GM23338 (cell line): ENCODE measurements at regions not wholly inside any gene's neighbourhood (a gene's known extent, or its start where the extent isn't known, plus 50 kb on each side); places are given as distances from the start of the nearest gene placed in this dataset.
A peak's percentile ranks its signal among the peaks of the same experiment; 100 is the strongest.
"Not testable (repeated sequence)": the region's sequence is repeated elsewhere in the genome, so short reads cannot be mapped to it uniquely, and the experiment has no call there.

Experiments used
- ATAC-seq: fragments of 200-7000 bp; cut with Tn5 transposase; 3 replicates; pipeline ENCODE4 v1.9.1; 2020
- DNase-seq: peaks from one replicate; pipeline ENCODE4 v3.0.0-alpha.2; 2015; ENCODE audit warnings: low spot score
- H2AFZ ChIP-seq: fragments of 200-600 bp; sonication (generic); 2 replicates; pipeline ENCODE4 v1.8.0; 2016; ENCODE audit warnings: antibody characterized with exemption, mild to moderate bottlenecking, moderate library complexity
- H3F3A ChIP-seq: fragments of 200-600 bp; sonication (generic); replicated peaks from 2 replicates; pipeline ENCODE4 v1.8.0; 2017; ENCODE audit warnings: antibody characterized with exemption, mixed run types, low read depth
- H3K27ac ChIP-seq: fragments of 200-600 bp; sonication (generic); 2 replicates; pipeline ENCODE4 v1.6.1; 2016; ENCODE audit warnings: low read depth
- H3K27me3 ChIP-seq: fragments of 200-600 bp; sonication (generic); 2 replicates; pipeline ENCODE4 v1.8.0; 2016; ENCODE audit warnings: mild to moderate bottlenecking, mixed run types, moderate library complexity; ENCODE audit not compliant: insufficient read depth
- H3K36me3 ChIP-seq: fragments of 200-600 bp; sonication (generic); 2 replicates; pipeline ENCODE4 v1.8.0; 2016; ENCODE audit warnings: mild to moderate bottlenecking; ENCODE audit not compliant: insufficient read depth
- H3K4me1 ChIP-seq: fragments of 200-600 bp; sonication (generic); 2 replicates; pipeline ENCODE4 v1.8.0; 2016; ENCODE audit warnings: mild to moderate bottlenecking, moderate library complexity; ENCODE audit not compliant: insufficient read depth
- H3K4me2 ChIP-seq: fragments of 200-600 bp; sonication (generic); 2 replicates; pipeline ENCODE4 v1.7.1; 2017; ENCODE audit warnings: mixed run types
- H3K4me3 ChIP-seq: fragments of 200-600 bp; sonication (generic); 2 replicates; pipeline ENCODE4 v1.6.1; 2016; ENCODE audit warnings: mixed run types
- H3K79me2 ChIP-seq: fragments of 200-600 bp; sonication (generic); replicated peaks from 2 replicates; pipeline ENCODE4 v1.8.0; 2017; ENCODE audit warnings: mild to moderate bottlenecking; ENCODE audit not compliant: insufficient read depth
- H3K9me2 ChIP-seq: fragments of 200-600 bp; sonication (generic); 2 replicates; pipeline ENCODE4 v1.8.0; 2017; ENCODE audit not compliant: insufficient read depth
- H4K20me1 ChIP-seq: fragments of 200-600 bp; sonication (generic); replicated peaks from 2 replicates; pipeline ENCODE4 v1.8.0; 2017; ENCODE audit warnings: mild to moderate bottlenecking; ENCODE audit not compliant: insufficient read depth
- H3K27ac Mint-ChIP-seq: 2 replicates; pipeline ENCODE4 v1.8.0; 2020; ENCODE audit warnings: inconsistent platforms, mild to moderate bottlenecking, moderate library complexity, mixed read lengths
- H3K27me3 Mint-ChIP-seq: 3 replicates; pipeline ENCODE4 v1.8.0; 2022; ENCODE audit warnings: low read depth, mild to moderate bottlenecking, moderate library complexity, mixed read lengths, inconsistent platforms; ENCODE audit not compliant: insufficient read depth, poor library complexity
- H3K36me3 Mint-ChIP-seq: 3 replicates; pipeline ENCODE4 v1.8.0; 2021; ENCODE audit warnings: low read depth, mild to moderate bottlenecking, inconsistent platforms, moderate library complexity, mixed read lengths
- H3K4me1 Mint-ChIP-seq: 3 replicates; pipeline ENCODE4 v1.8.0; 2020; ENCODE audit warnings: mild to moderate bottlenecking, inconsistent platforms, mixed read lengths
- H3K4me3 Mint-ChIP-seq: 3 replicates; pipeline ENCODE4 v1.8.0; 2021; ENCODE audit warnings: moderate library complexity, mild to moderate bottlenecking, inconsistent platforms, mixed read lengths
- H3K9me3 Mint-ChIP-seq: 3 replicates; pipeline ENCODE4 v1.8.0; 2020; ENCODE audit warnings: moderate library complexity, mild to moderate bottlenecking, inconsistent platforms, mixed read lengths
- POLR2AphosphoS5 ChIP-seq: IDR thresholded peaks from 2 replicates; pipeline ENCODE4 v1.6.1; 2016; ENCODE audit warnings: antibody characterized with exemption, low read depth
- ZNF114 ChIP-seq: fragments of 250-450 bp; sonication (Bioruptor Pico); IDR thresholded peaks from 2 replicates; pipeline ENCODE4 v1.5.0; 2020; ENCODE audit warnings: mild to moderate bottlenecking, moderate library complexity
- TF ChIP-seq, protein P1 (sequence below), 2 experiments: fragments of 200-600 bp in 1 of 2; sonication (generic) in 1 of 2; conservative IDR thresholded peaks; 2 replicates each; pipeline versions ENCODE4 v1.5.1 to v1.6.1; 2016 to 2017; ENCODE audit warnings: antibody characterized with exemption in 2 of 2, low read depth in 2 of 2, mild to moderate bottlenecking in 2 of 2, moderate library complexity in 1 of 2

DNA sequence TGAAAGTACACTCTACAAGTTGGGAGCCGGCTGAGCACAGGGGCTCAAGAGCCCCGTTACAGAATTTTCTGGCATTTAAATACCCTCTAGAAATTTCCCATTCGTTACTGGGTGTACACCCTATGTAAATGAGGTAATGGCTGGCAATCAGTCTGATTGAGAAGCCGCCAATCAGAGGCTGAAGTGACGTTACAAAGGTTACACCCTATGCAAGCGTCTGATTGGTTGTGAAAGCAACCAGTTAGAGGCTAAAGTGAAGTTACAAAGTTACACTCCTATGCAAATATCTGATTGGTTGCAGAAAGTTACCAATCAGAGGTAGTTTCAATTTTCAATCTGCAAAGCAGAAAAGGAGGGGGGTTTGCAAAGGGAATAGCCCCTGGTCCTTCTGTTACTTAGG lies 88.1 kb upstream of the LRPAP1 start:
- H3K36me3 Mint-ChIP-seq, H3K4me3 Mint-ChIP-seq, H3K4me3 ChIP-seq, DNase-seq, H3K27me3 Mint-ChIP-seq, H3K27ac ChIP-seq, H3K79me2 ChIP-seq, H3F3A ChIP-seq, H3K9me3 Mint-ChIP-seq, ATAC-seq, H3K27me3 ChIP-seq, H3K4me2 ChIP-seq, H2AFZ ChIP-seq, H4K20me1 ChIP-seq, H3K36me3 ChIP-seq, H3K4me1 ChIP-seq, H3K27ac Mint-ChIP-seq, H3K9me2 ChIP-seq: not testable (repeated sequence)
- peaks cover 16% of the 10 kb centered on the region for H3K4me1 Mint-ChIP-seq

DNA sequence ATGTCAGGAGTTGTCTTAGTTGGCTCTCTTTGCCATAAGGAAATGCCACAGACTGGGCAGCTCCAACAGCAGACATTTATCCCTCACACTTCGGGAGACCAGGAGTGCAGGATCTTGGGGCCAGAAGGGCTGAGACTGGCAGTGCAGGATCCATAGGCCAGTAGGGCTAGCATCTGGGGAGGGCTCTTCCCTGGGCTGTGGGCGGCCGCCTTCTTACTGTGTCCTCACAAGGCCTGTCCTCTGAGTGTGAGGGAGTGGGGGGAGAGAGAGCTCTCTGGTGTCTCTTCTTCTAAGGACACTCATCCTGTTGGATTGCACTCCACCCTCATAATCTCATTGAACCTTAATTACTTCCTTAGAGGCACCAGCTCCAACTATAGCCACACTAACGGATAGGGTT lies 87.5 kb upstream of the LRPAP1 start:
- H3K36me3 Mint-ChIP-seq, H3F3A ChIP-seq, H3K4me3 Mint-ChIP-seq, H4K20me1 ChIP-seq, H3K27ac Mint-ChIP-seq, H3K9me2 ChIP-seq, H3K4me3 ChIP-seq, H2AFZ ChIP-seq, H3K9me3 Mint-ChIP-seq, H3K79me2 ChIP-seq, DNase-seq, H3K4me2 ChIP-seq, H3K27me3 ChIP-seq, H3K36me3 ChIP-seq, H3K27me3 Mint-ChIP-seq, H3K27ac ChIP-seq, H3K4me1 ChIP-seq: not testable (repeated sequence)
- H3K4me1 Mint-ChIP-seq, result peaks cover 16% of the 10 kb centered on the region
- ATAC-seq, result peak; percentile 80
- TF ChIP-seq, protein P1, sequence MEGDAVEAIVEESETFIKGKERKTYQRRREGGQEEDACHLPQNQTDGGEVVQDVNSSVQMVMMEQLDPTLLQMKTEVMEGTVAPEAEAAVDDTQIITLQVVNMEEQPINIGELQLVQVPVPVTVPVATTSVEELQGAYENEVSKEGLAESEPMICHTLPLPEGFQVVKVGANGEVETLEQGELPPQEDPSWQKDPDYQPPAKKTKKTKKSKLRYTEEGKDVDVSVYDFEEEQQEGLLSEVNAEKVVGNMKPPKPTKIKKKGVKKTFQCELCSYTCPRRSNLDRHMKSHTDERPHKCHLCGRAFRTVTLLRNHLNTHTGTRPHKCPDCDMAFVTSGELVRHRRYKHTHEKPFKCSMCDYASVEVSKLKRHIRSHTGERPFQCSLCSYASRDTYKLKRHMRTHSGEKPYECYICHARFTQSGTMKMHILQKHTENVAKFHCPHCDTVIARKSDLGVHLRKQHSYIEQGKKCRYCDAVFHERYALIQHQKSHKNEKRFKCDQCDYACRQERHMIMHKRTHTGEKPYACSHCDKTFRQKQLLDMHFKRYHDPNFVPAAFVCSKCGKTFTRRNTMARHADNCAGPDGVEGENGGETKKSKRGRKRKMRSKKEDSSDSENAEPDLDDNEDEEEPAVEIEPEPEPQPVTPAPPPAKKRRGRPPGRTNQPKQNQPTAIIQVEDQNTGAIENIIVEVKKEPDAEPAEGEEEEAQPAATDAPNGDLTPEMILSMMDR (conservative IDR thresholded peaks at IDR 0.05; ENCODE audit: low read depth in 2 of 2), result 0 out of 4 replicates have a peak, but pooled peaks of 1 of the 2 experiments have one; percentile 3

DNA sequence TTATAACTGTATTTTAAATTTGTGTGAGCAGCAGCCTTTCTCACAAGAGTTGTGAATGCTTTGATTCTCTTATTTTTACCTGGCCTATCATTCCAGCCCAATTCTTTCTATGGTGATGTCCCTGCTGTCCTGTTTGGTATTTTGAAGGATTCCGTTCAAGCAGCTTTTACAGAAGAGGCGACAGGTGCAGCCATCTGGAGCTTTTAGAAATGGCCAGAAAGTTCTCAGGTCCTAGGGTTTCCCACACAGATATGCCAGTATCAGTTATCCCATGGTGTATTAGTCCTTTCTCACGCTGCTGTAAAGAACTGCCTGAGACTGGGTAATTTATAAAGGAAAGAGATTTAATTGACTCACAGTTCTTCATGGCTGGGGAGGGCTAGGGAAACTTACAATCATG lies 86.1 kb upstream of the LRPAP1 start:
- not testable (repeated sequence) for H3F3A ChIP-seq, H3K36me3 ChIP-seq, H3K4me1 ChIP-seq, H3K4me3 Mint-ChIP-seq, H3K36me3 Mint-ChIP-seq, H3K27ac ChIP-seq, H3K4me3 ChIP-seq, H3K27me3 ChIP-seq, H3K4me2 ChIP-seq, H2AFZ ChIP-seq, H3K9me2 ChIP-seq, DNase-seq, H3K27ac Mint-ChIP-seq, H3K27me3 Mint-ChIP-seq, H3K79me2 ChIP-seq, H4K20me1 ChIP-seq, ATAC-seq
- Mint-ChIP-seq H3K4me1 (peaks cover 10% of the 10 kb centered on the region), H3K9me3 (peaks cover 12% of the 10 kb centered on the region)

DNA sequence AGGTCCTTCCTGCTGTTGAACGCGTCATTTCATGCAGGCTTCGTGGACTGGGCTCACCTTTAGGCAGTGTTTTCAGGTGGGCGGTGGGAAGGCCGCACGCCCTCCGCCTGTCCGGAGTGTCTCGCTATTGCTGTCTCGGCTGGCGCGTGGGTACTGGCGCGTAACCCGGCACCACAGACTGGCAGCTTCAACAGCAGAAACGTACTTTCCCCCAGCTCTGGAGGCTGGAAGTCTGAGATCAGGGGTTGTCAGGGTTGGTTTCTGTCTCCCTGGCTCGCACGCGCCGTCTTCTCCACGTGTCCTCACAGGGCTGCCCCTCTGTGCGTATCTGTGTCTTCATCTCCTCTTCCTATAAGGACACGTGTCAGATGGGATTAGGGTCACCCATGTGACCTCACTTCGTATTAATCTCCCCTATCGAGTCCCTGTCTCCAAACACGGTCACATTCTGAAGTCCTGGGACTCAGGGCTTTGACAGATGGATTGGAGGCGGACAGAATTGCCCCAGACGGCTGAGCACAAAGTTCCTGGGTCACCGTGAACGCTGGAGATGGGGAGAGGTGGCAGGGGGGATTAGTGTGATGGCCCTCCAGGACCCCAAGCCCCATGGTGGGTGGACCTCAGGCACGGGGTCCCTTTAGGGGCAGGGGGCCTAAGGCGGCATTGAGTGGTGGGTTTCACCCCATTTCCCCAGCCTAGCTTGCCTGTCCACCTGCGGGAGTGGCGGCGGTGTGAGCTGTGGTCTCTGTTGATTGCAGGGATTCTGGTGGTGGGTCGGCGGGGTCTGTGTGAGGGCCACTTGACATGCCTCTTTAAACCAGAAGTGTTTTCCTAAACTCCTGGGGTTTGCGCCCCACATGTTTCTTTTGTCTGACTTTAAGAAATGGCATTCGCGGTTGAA lies 83.4 kb upstream of the LRPAP1 start:
- no peaks in the 10 kb centered on the region for H3K27me3 ChIP-seq
- DNase-seq, result no peak
- ATAC-seq, result no peak
- Mint-ChIP-seq H3K27ac (no peak overlapping the region), H3K9me3 (peaks cover 13% of the 10 kb centered on the region), H3K4me3 (no peak overlapping the region), H3K27me3 (peaks cover 11% of the 10 kb centered on the region), H3K36me3 (no peaks in the 10 kb centered on the region), H3K4me1 (peaks cover 10% of the 10 kb centered on the region)
- no peaks in the 10 kb centered on the region for H3K4me1 ChIP-seq
- TF ChIP-seq ZNF114 (CRISPR knock-in tag), result no peak
- no peak for TF ChIP-seq POLR2AphosphoS5
- no peaks in the 10 kb centered on the region for H3K79me2 ChIP-seq
- H3K9me2 ChIP-seq, result no peaks in the 10 kb centered on the region
- no peak overlapping the region for H2AFZ ChIP-seq
- H3K4me3 ChIP-seq, result no peak overlapping the region
- H3K4me2 ChIP-seq, result no peak overlapping the region
- no peaks in the 10 kb centered on the region for H3K36me3 ChIP-seq
- H4K20me1 ChIP-seq, result no peaks in the 10 kb centered on the region; the same call in 1 of the 2 replicates
- H3F3A ChIP-seq, result peaks cover 4% of the 10 kb centered on the region; the same call in 1 of the 2 replicates
- H3K27ac ChIP-seq, result no peak overlapping the region
